Forelimb muscle (tissue), 1 donor: ENCODE measurements at regions not wholly inside any gene's neighbourhood (a gene's known extent, or its start where the extent isn't known, plus 50 kb on each side); places are given as distances from the start of the nearest gene placed in this dataset.
"Not testable (repeated sequence)": the region's sequence is repeated elsewhere in the genome, so short reads cannot be mapped to it uniquely, and the experiment has no call there.

Source experiments
- DNase-seq: peaks from one replicate; pipeline ENCODE4 v3.0.0-alpha.2; 2013; ENCODE audit warnings: low read depth

DNA sequence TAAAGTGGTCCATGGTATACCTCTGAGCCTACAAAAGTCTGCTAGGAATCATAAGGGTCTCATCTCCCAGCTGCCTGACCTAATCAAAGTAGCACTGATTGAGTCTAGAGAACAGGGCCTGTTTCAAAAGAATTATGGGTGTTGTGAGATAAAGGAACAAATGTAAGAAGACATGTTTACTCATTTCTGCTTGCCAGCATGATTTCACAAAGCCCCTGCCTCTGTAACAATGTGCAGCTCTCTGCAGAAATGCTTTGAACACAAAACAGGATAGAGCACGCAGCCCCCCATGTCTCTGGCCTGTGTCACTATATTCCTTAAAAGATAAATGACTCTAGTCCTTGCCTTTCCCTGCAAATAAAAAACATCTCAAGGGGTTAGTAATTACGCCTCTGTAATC lies 94.7 kb upstream of the IGSF10 start:
- DNase-seq, result no peak

DNA sequence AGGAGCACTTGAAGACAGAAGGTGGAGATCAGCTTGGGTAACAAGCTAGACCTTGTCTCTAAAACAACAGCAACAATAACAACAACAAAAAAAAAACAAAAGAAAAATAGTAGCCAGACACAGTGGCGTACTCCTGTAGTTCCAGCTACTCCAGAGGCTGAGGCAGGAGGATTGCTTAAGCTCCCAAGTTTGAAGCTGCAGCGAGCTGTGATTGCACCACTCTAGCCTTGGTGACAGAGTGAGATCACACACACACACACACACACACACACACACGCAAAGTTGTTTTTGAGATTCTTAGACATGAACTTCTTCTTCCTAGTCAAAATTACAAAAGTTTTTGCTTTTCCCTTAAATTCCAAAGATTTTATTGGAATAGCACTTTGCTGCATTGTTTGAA lies 93.0 kb upstream of the IGSF10 start:
- no peak for DNase-seq

DNA sequence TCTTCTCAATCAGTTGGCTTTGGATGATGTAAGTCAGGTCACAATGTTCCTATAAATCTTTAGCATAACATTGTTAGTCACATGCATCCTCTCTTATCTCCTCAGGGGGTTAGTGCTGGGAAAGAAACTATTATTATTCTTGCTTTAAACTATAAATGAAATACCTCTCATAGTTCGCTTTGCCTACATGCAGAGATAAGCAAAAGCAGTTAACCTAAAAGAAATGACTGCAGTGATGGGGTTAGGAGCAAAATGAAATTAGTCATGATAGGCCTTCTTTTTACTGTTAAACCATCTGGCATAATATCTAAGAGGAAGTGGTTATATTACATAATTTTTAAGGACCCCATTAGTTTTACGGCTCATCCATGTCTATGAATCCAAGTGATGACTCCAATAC lies 91.7 kb upstream of the IGSF10 start:
- no peak for DNase-seq

DNA sequence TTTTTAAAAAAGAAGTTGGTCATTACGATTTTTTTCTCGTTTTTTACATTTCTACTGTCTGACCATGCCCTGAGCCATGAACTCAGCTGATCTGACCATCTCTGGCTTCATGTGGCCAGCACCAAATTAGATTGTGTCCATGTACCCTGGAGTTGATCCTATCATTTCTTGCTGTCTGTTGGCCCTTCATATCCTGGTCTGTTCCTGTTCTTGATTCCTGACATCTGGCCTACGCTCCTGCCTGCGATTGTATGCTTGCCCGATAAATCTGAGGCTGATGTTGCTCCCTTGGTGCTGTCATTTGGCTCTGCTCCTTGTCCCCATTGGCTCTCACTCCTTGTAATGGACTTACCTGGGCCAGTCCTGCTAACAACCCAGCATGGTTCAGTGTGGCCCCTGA lies 89.8 kb upstream of the IGSF10 start:
- no peak for DNase-seq

DNA sequence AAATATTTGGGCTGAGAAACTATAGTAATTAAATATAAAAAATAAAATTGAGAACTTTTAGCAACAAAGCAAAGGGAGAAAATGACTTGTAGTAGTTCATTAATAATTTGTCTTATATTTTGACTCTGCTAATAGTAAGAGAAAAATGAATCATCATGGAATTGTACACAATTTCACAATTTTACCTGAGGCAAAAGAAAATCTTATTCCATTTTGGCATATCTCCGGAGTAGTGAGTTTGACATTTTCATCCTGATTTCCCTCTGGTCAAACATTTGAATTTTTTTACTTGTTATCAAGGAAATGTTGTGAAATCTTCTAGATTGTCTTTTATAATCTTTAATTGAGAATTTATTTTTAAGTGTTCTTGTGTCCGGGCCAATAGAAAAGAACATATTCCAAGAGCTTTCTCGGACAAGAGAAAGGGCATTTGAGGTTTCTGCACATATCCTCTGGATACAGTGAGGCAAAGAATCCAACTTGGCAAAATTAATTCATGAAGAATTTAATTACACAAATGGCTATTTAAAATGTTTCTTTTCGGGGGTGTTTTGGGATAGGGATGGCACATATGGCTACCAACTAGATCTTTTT lies 89.3 kb upstream of the IGSF10 start:
- DNase-seq, result no peak

DNA sequence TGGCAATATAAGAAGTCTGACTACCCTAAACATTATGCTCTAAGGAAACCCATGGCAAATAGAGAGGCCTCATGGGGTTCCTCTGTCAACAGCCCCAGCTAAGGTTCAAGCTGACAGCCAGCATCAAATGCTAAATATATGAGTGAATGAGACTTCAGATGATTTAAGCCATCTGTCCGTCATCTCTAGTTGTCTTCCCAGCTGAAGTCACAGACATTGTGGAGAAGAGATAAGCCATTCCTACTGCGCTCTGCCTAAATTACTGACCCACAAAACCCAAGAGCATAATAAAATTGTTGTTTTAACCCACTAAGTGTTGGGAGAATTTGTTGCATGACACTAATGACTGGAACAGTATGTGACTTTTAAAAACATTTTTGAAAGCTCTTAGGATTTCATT lies 87.3 kb upstream of the IGSF10 start:
- DNase-seq, result no peak

DNA sequence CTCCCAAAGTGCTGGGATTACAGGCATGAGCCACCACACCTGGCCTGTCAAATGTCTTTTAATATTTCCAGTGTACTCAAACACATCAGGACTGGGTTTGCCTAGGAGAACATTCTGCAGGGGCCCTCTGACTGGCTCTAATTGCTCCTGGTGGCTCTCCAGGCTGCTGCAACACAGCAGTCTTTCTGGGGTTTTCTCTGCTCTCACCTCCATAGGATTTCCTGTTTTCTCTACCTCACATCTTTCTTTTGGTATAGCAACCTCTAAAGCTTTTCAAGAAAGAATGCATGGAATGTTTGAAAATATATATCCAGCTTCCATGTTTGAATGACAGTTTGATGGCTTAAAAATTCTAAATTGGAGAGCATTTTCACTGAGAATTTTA lies 83.3 kb upstream of the IGSF10 start:
- DNase-seq, result no peak

DNA sequence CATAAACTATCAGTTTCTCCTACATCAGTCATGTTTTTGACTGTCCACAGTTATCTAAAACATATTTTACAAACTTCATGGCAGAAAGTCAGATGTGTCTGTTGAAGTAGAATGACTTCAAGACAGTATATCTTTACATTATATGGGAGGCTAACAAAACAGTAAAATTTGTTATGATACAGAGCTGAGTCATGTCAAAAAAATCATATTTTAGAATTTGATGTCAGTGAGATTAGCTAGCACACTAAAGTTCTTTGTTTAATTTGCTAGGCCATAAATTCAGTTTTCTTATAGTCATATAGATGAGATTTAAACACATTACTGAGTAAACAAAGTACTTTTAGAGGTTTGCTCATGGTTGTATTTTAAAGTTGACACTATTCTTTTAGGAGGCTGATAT lies 80.3 kb upstream of the IGSF10 start:
- no peak for DNase-seq

DNA sequence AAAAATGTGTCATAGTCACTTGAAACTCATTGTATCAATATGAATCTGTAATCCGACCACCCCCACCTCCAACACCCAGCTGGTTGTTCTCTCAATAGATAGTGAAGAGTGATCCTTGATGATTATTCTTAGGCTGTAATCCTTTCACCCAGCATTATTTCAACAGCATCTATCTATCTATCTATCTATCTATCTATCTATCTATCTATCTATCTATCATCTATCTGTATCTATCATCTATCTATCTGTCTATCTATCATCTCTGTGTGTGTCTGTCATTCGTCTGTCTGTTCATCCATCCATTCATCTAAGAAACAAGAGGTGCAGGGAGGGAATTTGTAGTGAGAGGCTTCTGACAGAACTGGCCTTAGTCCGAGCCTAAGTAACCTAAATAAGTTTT lies 78.7 kb upstream of the IGSF10 start:
- no peak for DNase-seq

DNA sequence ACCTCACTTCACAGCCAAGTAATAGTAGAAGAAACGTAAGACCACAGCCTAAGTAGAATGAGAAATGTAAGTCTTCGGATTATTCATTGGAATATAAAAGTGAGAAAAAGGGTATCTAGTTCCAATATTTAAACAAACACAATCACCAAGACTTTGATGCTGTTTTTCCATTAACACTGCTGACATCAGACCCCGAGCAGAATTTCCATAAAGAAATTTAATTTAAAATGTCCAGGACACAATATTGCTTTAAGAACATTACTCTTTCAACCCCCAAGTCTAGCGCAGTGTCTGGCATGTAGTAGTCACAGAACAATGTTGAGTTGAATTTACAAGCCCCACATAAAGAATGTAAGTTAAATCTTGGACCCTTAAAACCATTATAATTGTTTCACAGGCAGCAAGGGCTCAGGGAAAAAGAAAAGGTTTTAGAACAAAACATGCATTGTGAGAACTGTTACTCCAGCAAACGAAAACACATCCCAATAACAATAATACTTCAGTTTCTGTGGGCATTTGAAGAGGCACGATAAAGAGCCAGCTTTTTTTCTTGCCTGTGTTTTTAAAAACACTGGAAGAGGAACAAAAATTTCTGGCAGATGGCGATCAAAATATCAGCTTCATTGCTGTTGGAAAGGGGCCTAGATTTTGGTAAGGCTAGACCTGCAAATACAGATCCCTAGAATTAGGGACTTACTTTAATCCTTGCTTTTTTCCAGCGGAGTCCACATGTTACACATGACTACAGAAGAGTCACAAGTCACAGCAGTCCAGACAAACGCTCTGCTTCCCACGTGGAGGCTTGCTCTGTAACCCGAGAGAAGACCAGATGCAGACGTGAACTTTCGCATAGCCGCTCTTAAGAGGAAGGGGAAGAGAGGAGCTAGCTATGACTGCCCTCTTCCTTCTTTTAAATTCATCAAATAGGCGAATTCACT lies 77.9 kb upstream of the IGSF10 start:
- no peak for DNase-seq

DNA sequence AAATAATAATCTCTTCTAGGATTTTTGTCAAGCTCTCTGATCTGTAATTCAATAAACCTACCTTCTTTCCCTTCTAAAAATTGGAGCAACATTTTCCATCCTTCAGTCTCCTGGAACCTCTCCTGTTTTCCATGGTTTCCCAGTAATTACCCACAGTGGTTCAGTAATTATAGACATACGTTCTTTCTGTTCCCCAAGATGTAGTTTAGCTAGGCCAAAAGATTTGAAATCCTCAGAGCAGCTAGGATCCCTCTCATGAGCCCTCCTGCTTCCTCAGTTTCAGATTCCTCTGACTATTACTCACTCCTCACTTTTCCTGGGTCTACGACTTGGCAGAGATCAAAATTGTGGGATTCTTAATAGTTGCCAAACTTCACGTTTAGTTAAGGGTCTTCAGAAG lies 76.9 kb upstream of the IGSF10 start:
- no peak for DNase-seq

DNA sequence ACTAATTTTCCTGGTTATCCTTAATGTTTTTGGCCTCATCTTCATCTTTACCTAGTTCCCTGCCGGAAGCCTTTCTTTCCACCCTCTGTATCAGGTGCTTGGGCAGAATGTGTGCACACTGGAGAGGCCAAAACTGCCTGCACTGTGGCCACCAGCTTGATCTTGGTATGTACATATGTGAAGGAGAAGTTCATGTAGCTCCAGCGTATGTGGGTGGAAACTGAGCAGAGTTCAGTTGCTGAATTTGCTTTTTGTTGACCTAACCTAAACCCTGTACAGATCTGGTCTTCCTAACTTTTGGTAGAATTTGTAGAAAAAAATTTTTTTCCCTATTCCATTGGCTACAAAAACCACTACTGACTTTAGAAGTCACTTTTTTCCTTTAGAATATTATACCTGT lies 65.9 kb upstream of the IGSF10 start:
- DNase-seq, result no peak

DNA sequence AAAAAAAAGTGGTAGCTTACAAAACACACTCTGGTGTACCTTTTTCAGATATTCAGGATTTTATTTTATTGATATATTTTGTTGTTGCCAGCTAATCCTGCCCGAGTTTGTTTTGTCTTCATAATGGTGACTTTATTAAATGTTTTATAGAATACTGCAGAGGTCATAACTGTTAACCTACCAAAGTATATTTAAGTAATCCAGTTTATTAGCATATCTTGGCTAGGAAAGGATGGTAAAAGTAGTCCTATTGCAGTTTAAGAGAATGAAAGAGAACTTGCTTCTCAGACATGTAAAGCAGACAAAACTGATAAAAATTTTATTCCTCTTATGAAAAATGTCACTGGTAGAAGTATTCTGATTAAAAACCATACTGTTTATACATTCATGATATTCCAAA lies 59.2 kb upstream of the IGSF10 start:
- DNase-seq, result no peak

DNA sequence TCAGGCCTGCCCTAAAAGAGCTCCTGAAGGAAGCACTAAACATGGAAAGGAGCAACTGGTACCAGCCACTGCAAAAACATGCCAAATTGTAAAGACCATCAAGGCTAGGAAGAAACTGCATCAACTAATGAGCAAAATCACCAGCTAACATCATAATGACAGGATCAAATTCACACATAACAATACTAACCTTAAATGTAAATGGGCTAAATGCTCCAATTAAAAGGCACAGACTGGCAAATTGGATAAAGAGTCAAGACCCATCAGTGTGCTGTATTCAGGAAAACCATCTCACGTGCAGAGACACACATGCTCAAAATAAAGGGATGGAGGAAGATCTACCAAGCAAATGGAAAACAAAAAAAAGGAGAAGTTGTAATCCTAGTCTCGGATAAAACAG lies 50.6 kb upstream of the IGSF10 start:
- not testable (repeated sequence) for DNase-seq
